ENCODE measurements at regions not wholly inside any gene's neighbourhood (a gene's known extent, or its start where the extent isn't known, plus 50 kb on each side); places are given as distances from the start of the nearest gene placed in this dataset.

DNA sequence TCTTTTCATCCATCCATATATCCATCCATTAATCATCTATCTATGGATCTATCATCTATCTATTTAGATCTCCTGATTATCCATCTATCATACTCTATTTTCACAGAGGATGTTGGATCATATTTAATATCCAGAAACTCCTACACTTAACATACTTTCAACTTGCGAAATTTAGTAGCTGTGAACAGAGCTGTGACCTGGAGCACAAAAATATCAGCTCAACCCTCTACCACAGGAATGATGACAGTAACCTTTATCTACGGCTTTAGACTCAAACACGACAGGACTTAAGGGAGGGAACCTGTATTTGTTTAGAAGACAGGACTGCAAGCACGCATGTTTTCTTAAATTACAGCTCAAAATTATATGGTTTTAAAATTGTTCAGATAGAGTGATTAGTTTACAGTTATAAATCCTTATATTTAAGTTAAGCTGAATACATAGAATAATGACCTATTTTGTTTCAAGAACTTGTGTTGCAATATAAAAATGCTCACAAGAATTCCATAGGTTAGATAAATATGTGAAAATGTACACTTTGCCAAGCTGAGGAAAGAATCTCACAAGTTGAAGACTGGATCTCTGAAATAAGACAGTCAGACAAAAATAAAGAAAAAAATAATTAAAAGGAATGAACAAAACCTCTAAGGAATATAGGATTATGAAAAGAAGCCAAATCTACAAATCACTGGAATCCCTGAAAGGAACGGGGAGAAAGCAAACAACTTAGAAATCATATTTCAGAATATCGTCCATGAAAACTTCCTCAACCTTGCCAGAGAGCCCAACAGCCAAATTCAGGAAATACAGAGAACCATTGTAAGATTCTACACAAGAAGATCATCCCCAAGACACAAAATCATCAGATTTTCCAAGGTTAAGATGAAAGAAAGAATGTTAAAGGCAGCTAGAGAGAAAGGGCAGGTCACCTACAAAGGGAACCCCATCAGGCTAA, 142.0 kb downstream of the COL6A3 start:
- TF ChIP-seq POLR2AphosphoS5 (IDR thresholded peaks at IDR 0.05; ENCODE audit: borderline replicate concordance, low read depth, low read length) (no peak), EZH2 (IDR thresholded peaks at IDR 0.05) (no peak)

Data from SK-N-MC (cell line).